NCI-H1105 (cell line): ENCODE measurements at regions not wholly inside any gene's neighbourhood (a gene's known extent, or its start where the extent isn't known, plus 50 kb on each side); places are given as distances from the start of the nearest gene placed in this dataset.
"Not testable (repeated sequence)": the region's sequence is repeated elsewhere in the genome, so short reads cannot be mapped to it uniquely, and the experiment has no call there.

Experiments
- DNase-seq: peaks from one replicate; lab custom pipeline; 2025; lab: John Stamatoyannopoulos, UW

DNA sequence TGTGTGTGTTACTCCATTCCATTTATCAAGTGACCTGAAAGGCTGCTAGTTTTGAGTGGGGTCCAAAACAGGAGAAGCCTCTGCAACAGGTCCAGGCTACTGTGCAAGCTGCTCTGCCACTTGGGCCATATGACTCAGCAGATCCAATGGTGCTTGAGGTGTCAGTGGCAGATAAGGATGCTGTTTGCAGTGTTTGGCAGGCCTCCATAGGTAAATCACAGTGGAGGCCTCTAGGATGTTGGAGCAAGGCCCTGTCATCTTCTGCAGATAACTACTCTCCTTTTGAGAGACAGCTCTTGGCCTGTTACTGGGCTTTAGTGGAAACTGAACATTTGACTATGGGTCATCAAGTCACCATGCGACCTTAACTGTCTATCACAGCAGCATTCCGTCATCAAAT, 52.3 kb upstream of the SMARCAD1 start:
- DNase-seq, result not testable (repeated sequence)

GRCh38 chr4:94156826-94157225, 50.8 kb upstream of the SMARCAD1 start:
- no peak for DNase-seq
